HEK293T (cell line): ENCODE measurements at regions not wholly inside any gene's neighbourhood (a gene's known extent, or its start where the extent isn't known, plus 50 kb on each side); places are given as distances from the start of the nearest gene placed in this dataset.

Experiments used
- BHLHE40 ChIP-seq: fragments of 450-650 bp; IDR thresholded peaks from 2 replicates; pipeline ENCODE4 v1.6.1; 2016; ENCODE audit warnings: mild to moderate bottlenecking, moderate library complexity, borderline replicate concordance
- ELF4 ChIP-seq: fragments of 450-650 bp; IDR thresholded peaks from 2 replicates; pipeline ENCODE4 v1.6.1; 2017; ENCODE audit warnings: antibody characterized with exemption
- FOXA1 ChIP-seq: fragments of 450-650 bp; IDR thresholded peaks from 2 replicates; pipeline ENCODE4 v1.6.1; 2016; ENCODE audit warnings: mild to moderate bottlenecking
- FOXK2 ChIP-seq: fragments of 450-650 bp; IDR thresholded peaks from 2 replicates; pipeline ENCODE4 v1.6.1; 2016; ENCODE audit warnings: mild to moderate bottlenecking
- FOXM1 ChIP-seq: fragments of 450-650 bp; IDR thresholded peaks from 2 replicates; pipeline ENCODE4 v1.6.1; 2017; ENCODE audit warnings: mild to moderate bottlenecking, borderline replicate concordance
- HDGF ChIP-seq: fragments of 450-650 bp; IDR thresholded peaks from 2 replicates; pipeline ENCODE4 v1.6.1; 2017; ENCODE audit warnings: antibody characterized with exemption, borderline replicate concordance
- L3MBTL2 ChIP-seq: fragments of 450-650 bp; conservative IDR thresholded peaks from 2 replicates; pipeline ENCODE4 v1.6.1; 2016; ENCODE audit warnings: mild to moderate bottlenecking
- LEF1 ChIP-seq: fragments of 450-650 bp; IDR thresholded peaks from 2 replicates; pipeline ENCODE4 v1.6.1; 2017; ENCODE audit warnings: mild to moderate bottlenecking, borderline replicate concordance
- NFRKB ChIP-seq: fragments of 450-650 bp; IDR thresholded peaks from 2 replicates; pipeline ENCODE4 v1.6.1; 2016; ENCODE audit warnings: mild to moderate bottlenecking, moderate library complexity
- SP1 ChIP-seq: fragments of 450-650 bp; IDR thresholded peaks from 2 replicates; pipeline ENCODE4 v1.6.1; 2017
- SUZ12 ChIP-seq: fragments of 450-650 bp; IDR thresholded peaks from 2 replicates; pipeline ENCODE4 v1.6.1; 2016; ENCODE audit warnings: mild to moderate bottlenecking
- TARDBP ChIP-seq: fragments of 450-650 bp; IDR thresholded peaks from 2 replicates; pipeline ENCODE4 v1.6.1; 2016
- ZNF384 ChIP-seq: fragments of 450-650 bp; IDR thresholded peaks from 2 replicates; pipeline ENCODE4 v1.6.1; 2016
- TF ChIP-seq, protein P1 (sequence below): fragments of 450-650 bp; IDR thresholded peaks from 2 replicates; pipeline ENCODE4 v1.6.1; 2016

DNA sequence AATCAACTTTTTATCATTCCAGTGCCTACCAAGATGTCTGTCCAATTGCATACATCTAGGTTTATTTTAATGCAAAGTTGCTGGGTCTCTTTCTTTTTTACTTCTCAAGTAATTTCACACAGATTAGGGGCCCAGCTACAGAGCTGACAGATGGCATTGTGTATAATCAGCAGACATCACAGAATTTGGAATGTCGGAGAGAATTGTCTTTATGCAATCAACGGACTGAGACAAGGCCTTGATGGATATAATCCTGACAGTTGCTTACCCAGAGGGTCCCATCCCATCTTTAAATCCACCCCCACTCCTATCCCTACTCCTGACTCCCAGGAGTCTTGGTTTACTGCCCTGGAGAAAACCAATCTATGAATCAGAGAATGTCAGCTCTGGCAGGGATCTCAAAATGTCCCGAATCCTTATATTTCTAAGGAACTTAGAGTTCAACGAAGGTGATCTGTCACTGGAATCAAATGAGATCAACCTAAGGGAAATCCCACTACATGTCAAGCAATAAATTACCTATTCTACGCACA is 142.0 kb downstream of the LRATD1 start:
- TF ChIP-seq FOXK2 = no peak
- no peak for TF ChIP-seq L3MBTL2
- TF ChIP-seq FOXA1 = no peak
- no peak for TF ChIP-seq ELF4
- TF ChIP-seq, protein P1, sequence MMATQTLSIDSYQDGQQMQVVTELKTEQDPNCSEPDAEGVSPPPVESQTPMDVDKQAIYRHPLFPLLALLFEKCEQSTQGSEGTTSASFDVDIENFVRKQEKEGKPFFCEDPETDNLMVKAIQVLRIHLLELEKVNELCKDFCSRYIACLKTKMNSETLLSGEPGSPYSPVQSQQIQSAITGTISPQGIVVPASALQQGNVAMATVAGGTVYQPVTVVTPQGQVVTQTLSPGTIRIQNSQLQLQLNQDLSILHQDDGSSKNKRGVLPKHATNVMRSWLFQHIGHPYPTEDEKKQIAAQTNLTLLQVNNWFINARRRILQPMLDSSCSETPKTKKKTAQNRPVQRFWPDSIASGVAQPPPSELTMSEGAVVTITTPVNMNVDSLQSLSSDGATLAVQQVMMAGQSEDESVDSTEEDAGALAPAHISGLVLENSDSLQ = no peak
- TF ChIP-seq HDGF = no peak
- no peak for TF ChIP-seq TARDBP
- TF ChIP-seq NFRKB = no peak
- no peak for TF ChIP-seq SP1
- no peak for TF ChIP-seq FOXM1
- TF ChIP-seq LEF1 = no peak
- no peak for TF ChIP-seq BHLHE40
- no peak for TF ChIP-seq ZNF384
- no peak for TF ChIP-seq SUZ12
